ENCODE measurements at regions not wholly inside any gene's neighbourhood (a gene's known extent, or its start where the extent isn't known, plus 50 kb on each side); places are given as distances from the start of the nearest gene placed in this dataset.

DNA sequence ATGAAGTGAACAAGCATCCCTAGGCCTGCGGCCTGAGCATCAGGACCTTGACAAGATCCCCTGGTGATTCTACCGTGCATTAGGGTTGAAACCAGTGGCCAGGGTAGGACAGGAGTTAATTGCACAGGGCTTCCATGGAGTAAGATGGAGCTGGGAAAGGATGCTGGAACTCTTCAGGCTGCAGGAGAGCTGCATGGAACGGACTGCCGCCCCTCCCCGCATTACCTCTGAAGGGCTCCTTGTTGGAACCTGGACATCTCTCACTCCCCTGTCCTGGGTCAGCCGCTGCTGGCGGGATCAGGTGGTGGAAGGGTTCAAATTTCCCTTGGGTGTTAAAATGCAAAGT lies 156.6 kb upstream of the ID2 start:
- TF ChIP-seq, protein P1, sequence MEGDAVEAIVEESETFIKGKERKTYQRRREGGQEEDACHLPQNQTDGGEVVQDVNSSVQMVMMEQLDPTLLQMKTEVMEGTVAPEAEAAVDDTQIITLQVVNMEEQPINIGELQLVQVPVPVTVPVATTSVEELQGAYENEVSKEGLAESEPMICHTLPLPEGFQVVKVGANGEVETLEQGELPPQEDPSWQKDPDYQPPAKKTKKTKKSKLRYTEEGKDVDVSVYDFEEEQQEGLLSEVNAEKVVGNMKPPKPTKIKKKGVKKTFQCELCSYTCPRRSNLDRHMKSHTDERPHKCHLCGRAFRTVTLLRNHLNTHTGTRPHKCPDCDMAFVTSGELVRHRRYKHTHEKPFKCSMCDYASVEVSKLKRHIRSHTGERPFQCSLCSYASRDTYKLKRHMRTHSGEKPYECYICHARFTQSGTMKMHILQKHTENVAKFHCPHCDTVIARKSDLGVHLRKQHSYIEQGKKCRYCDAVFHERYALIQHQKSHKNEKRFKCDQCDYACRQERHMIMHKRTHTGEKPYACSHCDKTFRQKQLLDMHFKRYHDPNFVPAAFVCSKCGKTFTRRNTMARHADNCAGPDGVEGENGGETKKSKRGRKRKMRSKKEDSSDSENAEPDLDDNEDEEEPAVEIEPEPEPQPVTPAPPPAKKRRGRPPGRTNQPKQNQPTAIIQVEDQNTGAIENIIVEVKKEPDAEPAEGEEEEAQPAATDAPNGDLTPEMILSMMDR (IDR thresholded peaks at IDR 0.05), result no peak
- TF ChIP-seq POLR2A (IDR thresholded peaks at IDR 0.05), result no peak
